DOHH2 (cell line): ENCODE measurements at regions not wholly inside any gene's neighbourhood (a gene's known extent, or its start where the extent isn't known, plus 50 kb on each side); places are given as distances from the start of the nearest gene placed in this dataset.
"Not testable (repeated sequence)": the region's sequence is repeated elsewhere in the genome, so short reads cannot be mapped to it uniquely, and the experiment has no call there.

ENCODE experiments used
- H3F3A ChIP-seq: fragments of 200-600 bp; sonication (generic), shearing (Covaris generic); 2 replicates; pipeline ENCODE4 v1.6.0; 2016; ENCODE audit warnings: antibody characterized with exemption, mild to moderate bottlenecking; ENCODE audit not compliant: control insufficient read depth, insufficient read depth
- H3K27ac ChIP-seq: fragments of 200-600 bp; sonication (generic); 2 replicates; pipeline ENCODE4 v1.5.1; 2014; ENCODE audit warnings: low read depth, mild to moderate bottlenecking, low read length, moderate library complexity
- H3K27me3 ChIP-seq: fragments of 200-600 bp; sonication (generic); 2 replicates; pipeline ENCODE4 v1.6.1; 2014; ENCODE audit warnings: mild to moderate bottlenecking, low read length, mixed read lengths; ENCODE audit not compliant: control insufficient read depth
- H3K36me3 ChIP-seq: fragments of 200-600 bp; sonication (generic); 2 replicates; pipeline ENCODE4 v1.6.1; 2014; ENCODE audit warnings: mild to moderate bottlenecking, low read length, moderate library complexity, mixed read lengths; ENCODE audit not compliant: control insufficient read depth
- H3K4me1 ChIP-seq: fragments of 200-600 bp; sonication (generic); 2 replicates; pipeline ENCODE4 v1.6.1; 2014; ENCODE audit warnings: mild to moderate bottlenecking, low read length, mixed read lengths; ENCODE audit not compliant: control insufficient read depth
- H3K4me2 ChIP-seq: fragments of 200-600 bp; sonication (generic); 2 replicates; pipeline ENCODE4 v1.6.0; 2014; ENCODE audit warnings: mild to moderate bottlenecking, low read length, moderate library complexity
- H3K4me3 ChIP-seq: fragments of 200-600 bp; sonication (generic); 2 replicates; pipeline ENCODE4 v1.5.1; 2014; ENCODE audit warnings: mild to moderate bottlenecking, low read length, mixed read lengths
- H3K79me2 ChIP-seq: fragments of 200-600 bp; sonication (generic); 2 replicates; pipeline ENCODE4 v1.6.1; 2014; ENCODE audit warnings: mild to moderate bottlenecking, low read length, mixed read lengths; ENCODE audit not compliant: control insufficient read depth
- H3K9me2 ChIP-seq: fragments of 200-600 bp; sonication (generic); replicated peaks from 2 replicates; pipeline ENCODE4 v1.6.1; 2014; ENCODE audit warnings: mild to moderate bottlenecking, low read length, mixed read lengths; ENCODE audit not compliant: control insufficient read depth
- H3K9me3 ChIP-seq: fragments of 200-600 bp; sonication (generic); 2 replicates; pipeline ENCODE4 v1.6.1; 2014; ENCODE audit warnings: antibody characterized with exemption, low read length, mixed read lengths; ENCODE audit not compliant: control insufficient read depth, insufficient read depth
- H4K20me1 ChIP-seq: fragments of 200-600 bp; sonication (generic); 2 replicates; pipeline ENCODE4 v1.6.0; 2014; ENCODE audit warnings: low read depth, mild to moderate bottlenecking, antibody characterized with exemption, low read length, moderate library complexity; ENCODE audit not compliant: control insufficient read depth, insufficient read depth
- CTCF ChIP-seq: fragments of 200-600 bp; sonication (generic); IDR thresholded peaks from one replicate; pipeline ENCODE4 v1.5.1; 2014; ENCODE audit warnings: antibody characterized with exemption, mild to moderate bottlenecking, low read depth, low read length; ENCODE audit not compliant: poor library complexity, severe bottlenecking
- EZH2phosphoT487 ChIP-seq: fragments of 200-600 bp; sonication (generic); IDR thresholded peaks from 2 replicates; pipeline ENCODE4 v1.6.1; 2017; ENCODE audit warnings: borderline replicate concordance, mild to moderate bottlenecking, antibody characterized with exemption, low read length, moderate library complexity, mixed read lengths

DNA sequence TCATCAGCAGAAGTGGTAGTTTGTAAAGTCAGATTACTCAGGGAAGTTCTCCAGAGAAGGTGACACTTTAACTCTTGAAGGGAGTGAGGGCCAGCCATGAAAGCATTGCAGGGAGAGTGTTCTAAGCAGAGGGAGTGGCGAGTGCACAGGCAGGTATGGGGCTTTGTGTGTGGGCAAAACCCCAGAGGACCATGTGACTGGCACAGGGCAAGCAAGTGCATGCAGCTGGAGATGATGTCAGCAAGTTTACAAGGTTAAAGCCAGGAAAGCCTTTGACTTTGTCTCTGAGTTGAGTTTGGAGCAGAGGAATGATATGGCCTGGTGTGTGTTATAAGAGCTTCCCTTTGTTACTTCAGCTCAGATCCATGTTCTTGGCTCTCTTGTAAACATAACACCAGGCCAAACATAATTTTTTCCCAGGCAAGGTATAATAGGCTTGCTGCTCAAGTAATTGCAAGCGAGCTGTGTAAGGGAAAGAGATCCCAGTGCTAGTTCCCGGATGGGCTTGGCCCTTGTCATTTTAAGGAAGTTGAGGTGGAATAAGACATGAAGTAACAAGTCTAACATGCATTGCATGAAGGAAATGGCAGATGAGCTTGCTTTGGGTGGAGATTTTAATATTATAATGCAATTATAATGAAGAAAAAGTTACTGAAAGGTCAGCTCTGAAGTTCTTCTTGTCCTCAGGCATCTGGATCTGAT lies 341.1 kb upstream of the LRRC3B start:
- H3K79me2 ChIP-seq = no peaks in the 10 kb centered on the region
- no peak for TF ChIP-seq EZH2phosphoT487
- TF ChIP-seq CTCF = no peak
- H4K20me1 ChIP-seq = no peaks in the 10 kb centered on the region
- H3K9me3 ChIP-seq = peaks cover 2% of the 10 kb centered on the region; the same call in 1 of the 2 replicates
- no peaks in the 10 kb centered on the region for H3K9me2 ChIP-seq
- no peaks in the 10 kb centered on the region for H3K4me1 ChIP-seq
- no peaks in the 10 kb centered on the region for H3K27me3 ChIP-seq
- H3K4me2 ChIP-seq = no peak overlapping the region
- no peak overlapping the region for H3K4me3 ChIP-seq
- no peaks in the 10 kb centered on the region for H3F3A ChIP-seq
- no peaks in the 10 kb centered on the region for H3K36me3 ChIP-seq
- no peak overlapping the region for H3K27ac ChIP-seq

DNA sequence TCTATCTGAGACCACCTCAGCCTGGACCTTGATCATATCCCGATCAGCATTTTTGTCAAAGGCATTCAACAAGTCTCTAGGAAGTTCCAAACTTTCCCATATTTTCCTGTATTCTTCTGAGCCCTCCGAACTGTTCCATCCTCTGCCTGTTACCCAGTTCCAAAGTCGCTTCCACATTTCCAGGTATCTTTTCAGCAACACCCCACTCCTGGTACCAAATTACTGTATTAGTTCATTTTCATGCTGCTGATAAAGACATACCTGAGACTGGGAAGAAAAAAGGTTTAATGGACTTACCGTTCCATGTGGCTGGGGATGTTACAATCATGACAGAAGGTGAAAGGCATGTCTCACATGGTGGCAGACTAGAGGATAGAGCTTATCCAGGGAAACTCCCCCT lies 338.1 kb upstream of the LRRC3B start:
- H3F3A ChIP-seq, H3K79me2 ChIP-seq, H3K4me2 ChIP-seq, H4K20me1 ChIP-seq, H3K4me3 ChIP-seq, H3K36me3 ChIP-seq, H3K27me3 ChIP-seq, H3K9me2 ChIP-seq, H3K4me1 ChIP-seq, H3K27ac ChIP-seq, H3K9me3 ChIP-seq: not testable (repeated sequence)

GRCh38 chr3:26291840-26292239 lies 330.7 kb upstream of the LRRC3B start:
- Histone ChIP-seq H3K4me2 (no peak overlapping the region), H3K9me3 (no peaks in the 10 kb centered on the region)

More at GRCh38 chr3:26291840-26292239, 330.7 kb upstream of the LRRC3B start:
- Histone ChIP-seq H3K4me3 (no peak overlapping the region), H3K36me3 (no peaks in the 10 kb centered on the region), H3K27ac (no peak overlapping the region), H4K20me1 (no peaks in the 10 kb centered on the region), H3K27me3 (no peaks in the 10 kb centered on the region), H3K79me2 (no peaks in the 10 kb centered on the region), H3K4me1 (no peaks in the 10 kb centered on the region), H3F3A (no peaks in the 10 kb centered on the region), H3K9me2 (no peaks in the 10 kb centered on the region)
- no peak for TF ChIP-seq EZH2phosphoT487
- TF ChIP-seq CTCF = no peak
